ENCODE measurements at regions not wholly inside any gene's neighbourhood (a gene's known extent, or its start where the extent isn't known, plus 50 kb on each side); places are given as distances from the start of the nearest gene placed in this dataset.

DNA sequence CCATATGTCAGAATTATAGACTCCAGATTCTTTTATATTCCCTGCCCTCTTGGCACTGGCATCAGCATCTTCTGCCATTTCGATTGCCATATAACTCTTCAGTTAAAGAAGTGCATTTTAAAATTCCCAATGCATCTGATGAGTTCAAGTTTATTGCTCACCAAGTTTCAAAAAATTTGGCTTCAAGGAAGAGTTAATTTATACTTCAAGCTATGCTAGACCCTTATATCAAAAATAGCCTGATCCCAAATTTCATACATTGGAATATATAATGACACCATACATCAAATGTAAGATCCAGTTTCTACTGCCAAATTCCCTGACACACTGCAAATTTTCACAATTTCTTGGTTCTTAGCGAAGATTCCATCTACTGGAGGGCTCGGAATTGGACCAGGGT, 1058.6 kb downstream of the NTRK3 start:
- H3K4me3 ChIP-seq (ENCODE audit: low read length), result no peak overlapping the region
- ChIA-PET POLR2A (no interaction called here), CTCF (no interaction called here)
- no peaks in the 10 kb centered on the region for H3K27me3 ChIP-seq (ENCODE audit: control insufficient read depth in 1 of 2, insufficient read depth in 2 of 2, low read length in 2 of 2)
- Mint-ChIP-seq H3K9me3 (no peaks in the 10 kb centered on the region), H3K36me3 (ENCODE audit: low read depth) (no peaks in the 10 kb centered on the region), H3K27ac (no peak overlapping the region), H3K27me3 (no peaks in the 10 kb centered on the region), H3K4me1 (ENCODE audit: low read depth) (no peaks in the 10 kb centered on the region), H3K4me3 (no peak overlapping the region)
- H3K9me3 ChIP-seq (ENCODE audit: control insufficient read depth in 1 of 2, insufficient read depth in 1 of 2, low read length in 2 of 2), result no peaks in the 10 kb centered on the region
- intact Hi-C loops (cut with DNase I, micrococcal nuclease), result no loop called here
- H3K4me1 ChIP-seq (ENCODE audit: insufficient read depth, low read length), result no peaks in the 10 kb centered on the region
- TF ChIP-seq CTCF (IDR thresholded peaks at IDR 0.05), result no peak
- DNase-seq, result no peak
- H3K27ac ChIP-seq (ENCODE audit: low read depth in 1 of 2, low read length in 2 of 2), result no peak overlapping the region
- ATAC-seq (ENCODE audit: poor library complexity), result no peak
- no peaks in the 10 kb centered on the region for H3K36me3 ChIP-seq (ENCODE audit: insufficient read depth, low read length)

DNA sequence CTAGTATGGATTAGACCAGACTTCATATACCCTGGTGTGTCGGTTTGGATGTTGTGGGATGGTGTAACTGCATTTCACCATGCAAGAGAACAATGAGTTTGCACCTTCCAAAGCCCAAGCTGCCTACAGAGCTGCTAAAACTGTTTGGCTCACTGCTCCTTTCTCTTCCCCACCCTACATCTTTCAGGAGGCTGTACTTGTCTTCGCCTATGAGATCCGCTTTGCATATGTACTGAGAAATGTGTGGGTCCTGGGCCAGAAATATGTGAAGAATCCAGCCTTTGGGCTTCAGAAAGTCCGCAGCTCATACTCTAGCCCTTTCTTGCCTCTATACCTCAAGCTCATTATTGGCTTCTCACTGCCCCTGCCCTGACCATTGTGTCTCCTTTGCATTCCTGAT, 1060.0 kb downstream of the NTRK3 start:
- no peak for ATAC-seq (ENCODE audit: poor library complexity)
- Mint-ChIP-seq H3K9me3 (peaks cover 2% of the 10 kb centered on the region), H3K4me3 (no peak overlapping the region), H3K27ac (no peak overlapping the region), H3K27me3 (no peaks in the 10 kb centered on the region), H3K4me1 (ENCODE audit: low read depth) (no peaks in the 10 kb centered on the region), H3K36me3 (ENCODE audit: low read depth) (no peaks in the 10 kb centered on the region)
- Histone ChIP-seq H3K9me3 (ENCODE audit: control insufficient read depth in 1 of 2, insufficient read depth in 1 of 2, low read length in 2 of 2) (no peaks in the 10 kb centered on the region), H3K27me3 (ENCODE audit: control insufficient read depth in 1 of 2, insufficient read depth in 2 of 2, low read length in 2 of 2) (no peaks in the 10 kb centered on the region), H3K4me3 (ENCODE audit: low read length) (no peak overlapping the region), H3K27ac (ENCODE audit: low read depth in 1 of 2, low read length in 2 of 2) (no peak overlapping the region), H3K4me1 (ENCODE audit: insufficient read depth, low read length) (no peaks in the 10 kb centered on the region), H3K36me3 (ENCODE audit: insufficient read depth, low read length) (no peaks in the 10 kb centered on the region)
- ChIA-PET CTCF (interaction anchor here (0.5 kb wide), 1 partner anchor 326 kb away, joined by 4 read pairs; no protein-coding TSS in a partner anchor), POLR2A (no interaction called here)
- intact Hi-C loops (cut with DNase I, micrococcal nuclease), result no loop called here
- no peak for TF ChIP-seq CTCF (IDR thresholded peaks at IDR 0.05)
- DNase-seq, result no peak

DNA sequence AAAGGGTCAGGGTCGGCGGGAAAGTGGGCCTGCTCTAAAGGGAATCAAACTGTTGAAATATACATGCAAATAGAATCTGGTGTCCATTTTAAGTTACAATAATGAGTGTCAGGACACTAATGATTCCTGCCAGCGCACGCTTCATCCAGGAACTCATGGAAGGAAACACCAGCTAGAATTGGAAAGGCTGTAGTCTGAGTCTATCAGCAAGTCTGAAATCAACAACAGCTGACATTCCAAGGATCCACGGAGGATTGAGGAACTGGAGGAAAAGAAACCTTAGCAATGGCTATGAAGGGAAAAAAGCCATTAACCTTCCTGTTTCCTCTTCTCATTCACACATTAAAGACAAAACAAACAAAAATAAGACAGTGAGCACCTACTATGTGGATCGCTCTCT, 1063.1 kb downstream of the NTRK3 start:
- ATAC-seq (ENCODE audit: poor library complexity) (no peak), DNase-seq (no peak)
- H3K4me3 Mint-ChIP-seq, result no peak overlapping the region
- Histone ChIP-seq H3K4me3 (ENCODE audit: low read length) (no peak overlapping the region), H3K4me1 (ENCODE audit: insufficient read depth, low read length) (no peaks in the 10 kb centered on the region), H3K27me3 (ENCODE audit: control insufficient read depth in 1 of 2, insufficient read depth in 2 of 2, low read length in 2 of 2) (no peaks in the 10 kb centered on the region), H3K27ac (ENCODE audit: low read depth in 1 of 2, low read length in 2 of 2) (no peak overlapping the region), H3K9me3 (ENCODE audit: control insufficient read depth in 1 of 2, insufficient read depth in 1 of 2, low read length in 2 of 2) (no peaks in the 10 kb centered on the region), H3K36me3 (ENCODE audit: insufficient read depth, low read length) (no peaks in the 10 kb centered on the region)
- TF ChIP-seq CTCF (IDR thresholded peaks at IDR 0.05), result no peak
- H3K9me3 Mint-ChIP-seq, result peaks cover 2% of the 10 kb centered on the region
- no peaks in the 10 kb centered on the region for H3K36me3 Mint-ChIP-seq (ENCODE audit: low read depth)
- intact Hi-C loops (cut with DNase I, micrococcal nuclease), result no loop called here
- no peaks in the 10 kb centered on the region for H3K27me3 Mint-ChIP-seq
- no peak overlapping the region for H3K27ac Mint-ChIP-seq
- no peaks in the 10 kb centered on the region for H3K4me1 Mint-ChIP-seq (ENCODE audit: low read depth)
- ChIA-PET POLR2A (no interaction called here), CTCF (no interaction called here)

Measured in CD4-positive, alpha-beta T cell (primary cell).